ENCODE measurements at regions not wholly inside any gene's neighbourhood (a gene's known extent, or its start where the extent isn't known, plus 50 kb on each side); places are given as distances from the start of the nearest gene placed in this dataset.

DNA sequence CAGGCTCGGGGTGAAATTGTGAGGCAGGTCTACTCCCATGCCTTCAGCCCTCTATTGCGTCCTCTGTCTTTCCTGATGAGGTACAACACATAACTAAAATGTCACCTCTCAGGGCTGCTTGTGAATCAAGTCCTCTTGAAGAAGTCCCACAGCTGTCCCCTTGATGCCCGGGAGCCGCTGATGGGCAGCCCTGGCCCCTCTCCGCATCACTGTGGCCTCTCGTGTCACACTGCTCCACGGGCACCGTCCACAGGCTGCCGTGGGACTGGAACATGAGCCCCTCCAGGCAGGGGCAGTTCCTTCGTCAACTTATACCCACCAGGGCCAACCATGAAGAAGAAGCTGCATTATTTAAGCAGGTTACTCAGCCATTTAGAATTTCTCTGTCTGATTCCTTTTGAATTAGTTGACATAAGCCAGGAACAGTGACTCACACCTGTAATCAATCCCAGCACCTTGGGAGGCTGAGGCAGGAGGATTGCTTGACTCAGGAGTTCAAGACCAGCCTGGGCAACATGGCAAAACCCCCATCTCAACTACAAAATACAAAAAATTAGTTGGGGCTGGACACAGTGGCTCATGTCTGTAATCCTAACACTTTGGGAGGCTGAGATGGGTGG, 58.5 kb upstream of the UBE3C start:
- Mint-ChIP-seq H3K27me3 (ENCODE audit: insufficient read depth, low read depth) (peaks cover 13% of the 10 kb centered on the region), H3K9me3 (peaks cover 12% of the 10 kb centered on the region), H3K4me1 (peaks cover 9% of the 10 kb centered on the region), H3K27ac (no peak overlapping the region), H3K4me3 (no peak overlapping the region), H3K36me3 (no peaks in the 10 kb centered on the region)
- no peak overlapping the region for H3K9ac ChIP-seq
- TF ChIP-seq, protein P1, sequence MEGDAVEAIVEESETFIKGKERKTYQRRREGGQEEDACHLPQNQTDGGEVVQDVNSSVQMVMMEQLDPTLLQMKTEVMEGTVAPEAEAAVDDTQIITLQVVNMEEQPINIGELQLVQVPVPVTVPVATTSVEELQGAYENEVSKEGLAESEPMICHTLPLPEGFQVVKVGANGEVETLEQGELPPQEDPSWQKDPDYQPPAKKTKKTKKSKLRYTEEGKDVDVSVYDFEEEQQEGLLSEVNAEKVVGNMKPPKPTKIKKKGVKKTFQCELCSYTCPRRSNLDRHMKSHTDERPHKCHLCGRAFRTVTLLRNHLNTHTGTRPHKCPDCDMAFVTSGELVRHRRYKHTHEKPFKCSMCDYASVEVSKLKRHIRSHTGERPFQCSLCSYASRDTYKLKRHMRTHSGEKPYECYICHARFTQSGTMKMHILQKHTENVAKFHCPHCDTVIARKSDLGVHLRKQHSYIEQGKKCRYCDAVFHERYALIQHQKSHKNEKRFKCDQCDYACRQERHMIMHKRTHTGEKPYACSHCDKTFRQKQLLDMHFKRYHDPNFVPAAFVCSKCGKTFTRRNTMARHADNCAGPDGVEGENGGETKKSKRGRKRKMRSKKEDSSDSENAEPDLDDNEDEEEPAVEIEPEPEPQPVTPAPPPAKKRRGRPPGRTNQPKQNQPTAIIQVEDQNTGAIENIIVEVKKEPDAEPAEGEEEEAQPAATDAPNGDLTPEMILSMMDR (IDR thresholded peaks at IDR 0.05), result no peak
- TF ChIP-seq EZH2 (IDR thresholded peaks at IDR 0.05) (no peak), EZH2phosphoT487 (IDR thresholded peaks at IDR 0.05) (no peak)
- H3K79me2 ChIP-seq (ENCODE audit: low read depth), result no peaks in the 10 kb centered on the region
- no peak overlapping the region for H3K4me3 ChIP-seq
- H4K20me1 ChIP-seq (ENCODE audit: low read depth), result no peaks in the 10 kb centered on the region
- peaks cover 6% of the 10 kb centered on the region for H3K9me3 ChIP-seq (ENCODE audit: low read depth)
- no peak overlapping the region for H3K4me2 ChIP-seq
- H3K27ac ChIP-seq, result no peak overlapping the region
- no peak overlapping the region for H2AFZ ChIP-seq (replicated peaks)
- peaks cover 9% of the 10 kb centered on the region for H3F3A ChIP-seq (ENCODE audit: low read depth)
- peaks cover 13% of the 10 kb centered on the region for H3K4me1 ChIP-seq
- H3K36me3 ChIP-seq, result no peaks in the 10 kb centered on the region
- no peak for DNase-seq (ENCODE audit: low spot score)
- H3K27me3 ChIP-seq, result peaks cover 55% of the 10 kb centered on the region

GRCh38 chr7:157086508-157087187, 52.1 kb upstream of the UBE3C start:
- no peak overlapping the region for H3K4me2 ChIP-seq
- TF ChIP-seq EZH2 (IDR thresholded peaks at IDR 0.05), result no peak
- TF ChIP-seq EZH2phosphoT487 (IDR thresholded peaks at IDR 0.05), result no peak
- TF ChIP-seq, protein P1 (IDR thresholded peaks at IDR 0.05), result no peak
- peaks cover 7% of the 10 kb centered on the region for H3K4me1 Mint-ChIP-seq
- H3K27ac ChIP-seq, result no peak overlapping the region
- no peaks in the 10 kb centered on the region for H3K27me3 ChIP-seq
- H3K4me3 ChIP-seq, result no peak overlapping the region
- no peaks in the 10 kb centered on the region for H3K36me3 Mint-ChIP-seq
- H3F3A ChIP-seq (ENCODE audit: low read depth), result no peaks in the 10 kb centered on the region
- no peaks in the 10 kb centered on the region for H3K79me2 ChIP-seq (ENCODE audit: low read depth)
- H3K4me1 ChIP-seq, result no peaks in the 10 kb centered on the region
- peaks cover 6% of the 10 kb centered on the region for H3K9me3 ChIP-seq (ENCODE audit: low read depth)
- no peak for DNase-seq (ENCODE audit: low spot score)
- no peak overlapping the region for H2AFZ ChIP-seq (replicated peaks)
- H4K20me1 ChIP-seq (ENCODE audit: low read depth), result no peaks in the 10 kb centered on the region
- peaks cover 12% of the 10 kb centered on the region for H3K9me3 Mint-ChIP-seq
- no peak overlapping the region for H3K27ac Mint-ChIP-seq
- H3K9ac ChIP-seq, result no peak overlapping the region
- no peak overlapping the region for H3K4me3 Mint-ChIP-seq
- H3K27me3 Mint-ChIP-seq (ENCODE audit: insufficient read depth, low read depth), result peaks cover 2% of the 10 kb centered on the region
- H3K36me3 ChIP-seq, result no peaks in the 10 kb centered on the region

DNA sequence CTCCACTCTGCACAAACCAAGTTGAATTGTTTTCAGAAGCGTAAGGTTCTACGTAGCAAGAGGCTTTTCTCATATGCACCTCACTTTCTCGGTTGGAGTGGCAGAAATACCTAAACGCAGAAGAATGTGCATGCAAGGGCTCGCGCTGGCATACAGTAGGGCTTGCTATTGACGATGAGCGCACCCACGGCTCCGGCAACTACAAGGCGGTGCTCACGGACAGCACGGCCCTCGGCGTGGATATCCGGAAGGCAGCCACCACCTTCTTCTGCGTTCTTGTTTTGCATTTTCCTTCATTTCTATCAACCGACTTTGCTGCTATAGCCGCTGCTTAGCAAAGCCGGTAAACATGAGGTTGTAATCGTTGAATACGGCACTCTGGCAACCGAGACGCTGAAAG, 51.1 kb upstream of the UBE3C start:
- H3K36me3 ChIP-seq, result no peaks in the 10 kb centered on the region
- H3F3A ChIP-seq (ENCODE audit: low read depth), result no peaks in the 10 kb centered on the region
- H3K36me3 Mint-ChIP-seq, result no peaks in the 10 kb centered on the region
- H3K27me3 ChIP-seq, result no peaks in the 10 kb centered on the region
- H3K9me3 ChIP-seq (ENCODE audit: low read depth), result peaks cover 6% of the 10 kb centered on the region
- no peak for DNase-seq (ENCODE audit: low spot score)
- TF ChIP-seq EZH2phosphoT487 (IDR thresholded peaks at IDR 0.05) (no peak), EZH2 (IDR thresholded peaks at IDR 0.05) (no peak)
- TF ChIP-seq, protein P1 (IDR thresholded peaks at IDR 0.05), result no peak
- no peaks in the 10 kb centered on the region for H3K79me2 ChIP-seq (ENCODE audit: low read depth)
- H3K4me1 Mint-ChIP-seq, result peaks cover 7% of the 10 kb centered on the region
- H3K27ac ChIP-seq, result no peak overlapping the region
- no peaks in the 10 kb centered on the region for H3K4me1 ChIP-seq
- no peak overlapping the region for H3K9ac ChIP-seq
- peaks cover 8% of the 10 kb centered on the region for H3K27me3 Mint-ChIP-seq (ENCODE audit: insufficient read depth, low read depth)
- no peak overlapping the region for H3K4me2 ChIP-seq
- H3K9me3 Mint-ChIP-seq, result peaks cover 16% of the 10 kb centered on the region
- no peaks in the 10 kb centered on the region for H4K20me1 ChIP-seq (ENCODE audit: low read depth)
- no peak overlapping the region for H2AFZ ChIP-seq (replicated peaks)
- H3K27ac Mint-ChIP-seq, result no peak overlapping the region
- no peak overlapping the region for H3K4me3 ChIP-seq
- H3K4me3 Mint-ChIP-seq, result no peak overlapping the region

All from neural progenitor cell (in vitro differentiated cells).